GM12891 (cell line): ENCODE measurements at regions not wholly inside any gene's neighbourhood (a gene's known extent, or its start where the extent isn't known, plus 50 kb on each side); places are given as distances from the start of the nearest gene placed in this dataset.

Experiments
- POLR2A ChIP-seq: IDR thresholded peaks from 2 replicates; pipeline ENCODE4 v1.6.1; 2011; ENCODE audit warnings: low read depth, low read length, control low read depth
- POLR2AphosphoS5 ChIP-seq: IDR thresholded peaks from 2 replicates; pipeline ENCODE4 v1.6.1; 2011; ENCODE audit warnings: low read depth, low read length, control low read depth
- POU2F2 ChIP-seq: IDR thresholded peaks from 2 replicates; pipeline ENCODE4 v1.6.1; 2011; ENCODE audit warnings: low read depth, mild to moderate bottlenecking, control low read depth, low read length, moderate library complexity
- SPI1 ChIP-seq: IDR thresholded peaks from 2 replicates; pipeline ENCODE4 v1.6.1; 2011; ENCODE audit warnings: low read depth, low read length, control low read depth
- TAF1 ChIP-seq: IDR thresholded peaks from 2 replicates; pipeline ENCODE4 v1.6.1; 2011; ENCODE audit warnings: low read depth, low read length, control low read depth

GRCh38 chr2:155630760-155631159 lies 701.8 kb downstream of the NR4A2 start:
- TF ChIP-seq POLR2A: no peak
- no peak for TF ChIP-seq POLR2AphosphoS5
- no peak for TF ChIP-seq TAF1
- no peak for TF ChIP-seq POU2F2
- TF ChIP-seq SPI1: no peak
